ENCODE measurements at regions not wholly inside any gene's neighbourhood (a gene's known extent, or its start where the extent isn't known, plus 50 kb on each side); places are given as distances from the start of the nearest gene placed in this dataset.
"Not testable (repeated sequence)": the region's sequence is repeated elsewhere in the genome, so short reads cannot be mapped to it uniquely, and the experiment has no call there.

DNA sequence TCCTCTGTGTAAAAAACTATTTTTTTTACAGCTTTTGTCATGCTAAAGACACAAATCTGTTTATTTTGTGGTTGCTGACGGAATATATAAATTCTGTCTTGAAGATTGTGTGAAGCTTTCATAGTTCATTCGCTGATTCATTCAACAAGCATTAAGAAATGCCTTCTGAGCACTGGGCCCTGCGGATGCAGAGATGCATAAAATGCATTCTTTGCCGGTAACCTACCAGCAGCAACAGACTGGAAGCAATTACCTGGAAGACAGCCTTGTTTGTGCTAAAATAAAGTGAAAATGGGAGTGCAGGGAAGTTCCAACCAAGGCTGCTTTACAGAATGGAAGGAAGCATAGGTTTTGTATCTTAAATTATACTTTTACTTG lies 119.7 kb downstream of the PMAIP1 start:
- DNase-seq: no peak
- Histone ChIP-seq H3K4me3 (no peak overlapping the region), H3K27ac (no peak overlapping the region), H3K9me3 (no peaks in the 10 kb centered on the region), H3K4me1 (no peaks in the 10 kb centered on the region), H3K36me3 (no peaks in the 10 kb centered on the region), H3K27me3 (no peaks in the 10 kb centered on the region)
- TF ChIP-seq, protein P1, sequence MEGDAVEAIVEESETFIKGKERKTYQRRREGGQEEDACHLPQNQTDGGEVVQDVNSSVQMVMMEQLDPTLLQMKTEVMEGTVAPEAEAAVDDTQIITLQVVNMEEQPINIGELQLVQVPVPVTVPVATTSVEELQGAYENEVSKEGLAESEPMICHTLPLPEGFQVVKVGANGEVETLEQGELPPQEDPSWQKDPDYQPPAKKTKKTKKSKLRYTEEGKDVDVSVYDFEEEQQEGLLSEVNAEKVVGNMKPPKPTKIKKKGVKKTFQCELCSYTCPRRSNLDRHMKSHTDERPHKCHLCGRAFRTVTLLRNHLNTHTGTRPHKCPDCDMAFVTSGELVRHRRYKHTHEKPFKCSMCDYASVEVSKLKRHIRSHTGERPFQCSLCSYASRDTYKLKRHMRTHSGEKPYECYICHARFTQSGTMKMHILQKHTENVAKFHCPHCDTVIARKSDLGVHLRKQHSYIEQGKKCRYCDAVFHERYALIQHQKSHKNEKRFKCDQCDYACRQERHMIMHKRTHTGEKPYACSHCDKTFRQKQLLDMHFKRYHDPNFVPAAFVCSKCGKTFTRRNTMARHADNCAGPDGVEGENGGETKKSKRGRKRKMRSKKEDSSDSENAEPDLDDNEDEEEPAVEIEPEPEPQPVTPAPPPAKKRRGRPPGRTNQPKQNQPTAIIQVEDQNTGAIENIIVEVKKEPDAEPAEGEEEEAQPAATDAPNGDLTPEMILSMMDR (IDR thresholded peaks at IDR 0.05): no peak
- intact Hi-C loops (cut with DNase I; ENCODE audit: low total_unique reads): no loop called here

DNA sequence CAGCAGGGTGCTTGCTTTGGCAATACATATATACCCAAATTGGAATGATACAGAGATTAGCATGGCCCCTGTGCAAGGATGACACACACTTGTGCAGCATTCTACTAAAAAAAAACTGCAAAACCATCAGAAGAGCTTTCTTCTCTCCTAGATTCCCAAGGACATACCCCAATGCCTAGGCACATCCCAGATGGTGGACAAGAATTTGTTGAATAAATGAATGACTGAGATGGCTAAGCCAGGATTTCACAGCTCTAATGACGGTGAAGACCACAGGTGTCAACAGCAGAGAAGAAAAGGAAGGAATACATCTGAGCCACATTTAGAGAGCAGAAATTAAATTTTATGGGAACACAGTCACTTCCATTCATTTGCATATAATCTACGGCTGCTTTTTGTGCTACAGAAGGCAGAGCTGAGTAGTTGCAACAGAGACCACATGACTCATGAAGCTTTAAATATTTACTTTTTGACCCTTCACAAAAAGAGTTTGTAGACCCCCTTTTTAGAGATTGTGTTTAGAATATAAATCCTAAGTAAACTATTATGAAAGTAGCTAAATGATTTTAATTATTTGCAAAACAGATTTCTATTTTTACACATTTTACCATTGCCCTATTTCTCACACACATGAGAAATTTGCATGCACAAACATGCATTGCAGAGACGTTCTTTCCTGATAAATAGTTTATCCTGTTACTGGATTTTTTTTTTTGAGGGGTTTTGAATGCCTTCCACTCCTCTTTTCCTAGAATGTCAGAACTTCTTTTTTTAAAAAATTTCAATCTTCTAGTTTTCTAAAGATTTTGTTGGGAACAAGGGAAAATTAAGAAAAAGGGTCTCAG lies 119.0 kb downstream of the PMAIP1 start:
- Histone ChIP-seq H3K4me1 (no peaks in the 10 kb centered on the region), H3K4me3 (no peak overlapping the region), H3K27me3 (no peaks in the 10 kb centered on the region), H3K9me3 (no peaks in the 10 kb centered on the region), H3K36me3 (no peaks in the 10 kb centered on the region), H3K27ac (no peak overlapping the region)
- TF ChIP-seq, protein P1 (IDR thresholded peaks at IDR 0.05): no peak
- no peak for DNase-seq
- intact Hi-C loops (cut with DNase I; ENCODE audit: low total_unique reads): no loop called here

DNA sequence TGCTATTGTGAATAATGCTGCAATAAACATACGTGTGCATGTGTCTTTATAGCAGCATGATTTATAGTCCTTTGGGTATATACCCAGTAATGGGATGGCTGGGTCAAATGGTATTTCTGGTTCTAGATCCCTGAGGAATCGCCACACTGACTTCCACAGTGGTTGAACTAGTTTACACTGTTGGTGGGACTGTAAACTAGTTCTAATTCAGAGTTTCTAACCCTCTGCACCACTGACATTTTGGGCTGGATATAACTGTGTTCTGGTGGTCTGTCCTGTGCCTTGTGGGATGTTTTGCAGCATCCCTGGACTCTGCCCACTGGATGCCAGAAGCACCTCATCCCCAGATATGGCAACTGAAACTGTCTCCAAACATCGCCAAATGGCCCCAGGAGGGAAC lies 118.3 kb downstream of the PMAIP1 start:
- H3K27ac ChIP-seq; intact Hi-C loops (cut with DNase I; ENCODE audit: low total_unique reads); H3K36me3 ChIP-seq; H3K4me3 ChIP-seq; H3K27me3 ChIP-seq; H3K4me1 ChIP-seq; H3K9me3 ChIP-seq; DNase-seq: not testable (repeated sequence)

- no peak overlapping the region for H3K27ac ChIP-seq
- intact Hi-C loops (cut with DNase I; ENCODE audit: low total_unique reads): no loop called here
- no peaks in the 10 kb centered on the region for H3K36me3 ChIP-seq
- H3K27me3 ChIP-seq: no peaks in the 10 kb centered on the region
- no peaks in the 10 kb centered on the region for H3K4me1 ChIP-seq
- TF ChIP-seq, protein P1 (IDR thresholded peaks at IDR 0.05): no peak
- H3K9me3 ChIP-seq: no peaks in the 10 kb centered on the region
- H3K4me3 ChIP-seq: no peak overlapping the region
- no peak for DNase-seq
Observed at GRCh38 chr18:60017371-60017770, 117.6 kb downstream of the PMAIP1 start.

DNA sequence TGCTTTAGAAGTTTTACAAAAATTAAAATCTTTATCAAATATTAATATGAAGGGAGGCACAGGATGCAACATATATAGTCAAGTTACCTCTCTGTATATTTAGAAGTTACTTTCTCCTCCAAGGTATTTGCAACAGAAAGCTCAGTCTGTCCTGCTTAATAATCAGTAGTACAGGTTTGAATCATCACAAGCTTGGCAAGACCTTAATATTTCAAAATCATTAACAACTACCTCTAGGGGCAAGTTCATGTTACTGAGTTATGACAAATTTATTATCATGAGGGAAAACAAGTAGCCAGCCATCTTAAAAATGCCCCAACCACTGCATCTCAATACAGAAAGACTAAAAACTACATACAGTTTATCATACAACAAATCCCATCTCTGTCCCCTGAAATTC lies 116.0 kb downstream of the PMAIP1 start:
- intact Hi-C loops (cut with DNase I; ENCODE audit: low total_unique reads): not testable (repeated sequence)

GRCh38 chr18:60013148-60013547 lies 113.4 kb downstream of the PMAIP1 start:
- H3K9me3 ChIP-seq; H3K4me3 ChIP-seq; intact Hi-C loops (cut with DNase I; ENCODE audit: low total_unique reads); H3K36me3 ChIP-seq; H3K4me1 ChIP-seq; H3K27me3 ChIP-seq; DNase-seq; H3K27ac ChIP-seq: not testable (repeated sequence)

More for the DNA sequence above, 116.0 kb downstream of the PMAIP1 start:
- not testable (repeated sequence) for H3K36me3 ChIP-seq, H3K4me3 ChIP-seq, H3K27ac ChIP-seq, H3K27me3 ChIP-seq, H3K9me3 ChIP-seq, DNase-seq, H3K4me1 ChIP-seq

GRCh38 chr18:60010984-60011383 lies 111.2 kb downstream of the PMAIP1 start:
- Histone ChIP-seq H3K27ac (no peak overlapping the region), H3K4me1 (no peaks in the 10 kb centered on the region), H3K4me3 (no peak overlapping the region), H3K9me3 (peaks cover 0 to 5% (median 0%) of the 10 kb centered on the region in 3 donors), H3K27me3 (no peaks in the 10 kb centered on the region), H3K36me3 (no peaks in the 10 kb centered on the region)
- TF ChIP-seq, protein P1 (IDR thresholded peaks at IDR 0.05): no peak
- no peak for DNase-seq
- intact Hi-C loops (cut with DNase I; ENCODE audit: low total_unique reads): no loop called here

All from tibial artery (tissue), 4 donors.